Tibial nerve (tissue), 4 donors: ENCODE measurements at regions not wholly inside any gene's neighbourhood (a gene's known extent, or its start where the extent isn't known, plus 50 kb on each side); places are given as distances from the start of the nearest gene placed in this dataset.

Source experiments
- DNase-seq, 2 donors: peaks; one replicate each; pipeline ENCODE4 v3.0.0-alpha.2; 2019; ENCODE audit warnings: low spot score in 2 of 2
- H3K27ac ChIP-seq, 4 donors: fragments of 200-600 bp; sonication (generic) in 3 of 4; one replicate each; pipeline ENCODE4 v1.5.1; 2017 to 2019; ENCODE audit warnings: mild to moderate bottlenecking in 1 of 4
- H3K27me3 ChIP-seq, 2 donors: fragments of 200-600 bp; sonication (generic) in 1 of 2; one replicate each; pipeline versions ENCODE4 v1.5.1 to v1.6.0; 2017 to 2019
- H3K36me3 ChIP-seq, 3 donors: fragments of 200-600 bp; sonication (generic); one replicate each; pipeline ENCODE4 v1.5.1; 2018 to 2019
- H3K4me1 ChIP-seq, 4 donors: fragments of 200-600 bp; sonication (generic) in 3 of 4; one replicate each; pipeline ENCODE4 v1.5.1; 2017 to 2019
- H3K4me3 ChIP-seq, 4 donors: fragments of 200-600 bp; sonication (generic) in 3 of 4; one replicate each; pipeline ENCODE4 v1.5.1; 2017 to 2019; ENCODE audit warnings: mild to moderate bottlenecking in 1 of 4, moderate library complexity in 1 of 4
- H3K9me3 ChIP-seq, 4 donors: fragments of 200-600 bp; sonication (generic) in 3 of 4; one replicate each; pipeline ENCODE4 v1.5.1; 2017 to 2019
- EP300 ChIP-seq, 2 donors: sonication (generic); formaldehyde crosslinking; IDR thresholded peaks; one replicate each; pipeline ENCODE4 v1.6.1; 2017; ENCODE audit warnings: antibody characterized with exemption in 2 of 2, mild to moderate bottlenecking in 1 of 2
- POLR2A ChIP-seq, 2 donors: fragments of 450-650 bp; IDR thresholded peaks; one replicate each; pipeline ENCODE4 v1.6.1; 2017; ENCODE audit warnings: antibody characterized with exemption in 2 of 2, mild to moderate bottlenecking in 2 of 2, moderate library complexity in 2 of 2
- WGBS, 2 donors: methylation state at CpG; one replicate each; pipeline ENCODE4 v1.1.5; 2018; 5-methylcytosine and 5-hydroxymethylcytosine counted together
- TF ChIP-seq, protein P1 (sequence below), 5 experiments: fragments of 200-600 bp in 3 of 5; fragments of 450-650 bp in 2 of 5; sonication (generic) in 3 of 5; IDR thresholded peaks; one replicate each; pipeline ENCODE4 v1.5.1; 2016 to 2019; ENCODE audit warnings: antibody characterized with exemption in 5 of 5, mild to moderate bottlenecking in 3 of 5, moderate library complexity in 2 of 5

DNA sequence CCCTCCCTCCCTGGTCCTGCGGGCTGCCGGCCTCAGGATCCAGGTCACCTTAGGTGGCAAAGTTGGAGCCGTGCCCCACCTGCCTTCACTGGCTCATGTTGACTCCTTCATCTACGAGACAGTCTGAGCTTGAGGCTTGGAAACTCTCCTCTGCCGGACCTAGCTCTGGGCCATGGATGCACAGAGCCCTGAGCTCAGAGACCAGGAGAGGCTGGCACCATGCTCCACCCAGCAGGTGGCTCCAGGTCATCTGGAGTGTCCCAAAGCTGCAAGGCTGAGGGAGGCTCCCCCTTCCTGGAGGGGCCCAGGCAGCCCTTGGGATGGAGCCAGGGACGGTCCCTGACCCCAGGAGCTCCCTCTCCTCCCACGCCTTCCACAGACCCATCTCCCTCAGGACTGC is 81.3 kb downstream of the PDGFA start:
- Histone ChIP-seq H3K27ac (no peak overlapping the region), H3K36me3 (no peaks in the 10 kb centered on the region), H3K4me3 (no peak overlapping the region), H3K4me1 (no peaks in the 10 kb centered on the region), H3K9me3 (no peaks in the 10 kb centered on the region), H3K27me3 (no peaks in the 10 kb centered on the region)
- TF ChIP-seq, protein P1, sequence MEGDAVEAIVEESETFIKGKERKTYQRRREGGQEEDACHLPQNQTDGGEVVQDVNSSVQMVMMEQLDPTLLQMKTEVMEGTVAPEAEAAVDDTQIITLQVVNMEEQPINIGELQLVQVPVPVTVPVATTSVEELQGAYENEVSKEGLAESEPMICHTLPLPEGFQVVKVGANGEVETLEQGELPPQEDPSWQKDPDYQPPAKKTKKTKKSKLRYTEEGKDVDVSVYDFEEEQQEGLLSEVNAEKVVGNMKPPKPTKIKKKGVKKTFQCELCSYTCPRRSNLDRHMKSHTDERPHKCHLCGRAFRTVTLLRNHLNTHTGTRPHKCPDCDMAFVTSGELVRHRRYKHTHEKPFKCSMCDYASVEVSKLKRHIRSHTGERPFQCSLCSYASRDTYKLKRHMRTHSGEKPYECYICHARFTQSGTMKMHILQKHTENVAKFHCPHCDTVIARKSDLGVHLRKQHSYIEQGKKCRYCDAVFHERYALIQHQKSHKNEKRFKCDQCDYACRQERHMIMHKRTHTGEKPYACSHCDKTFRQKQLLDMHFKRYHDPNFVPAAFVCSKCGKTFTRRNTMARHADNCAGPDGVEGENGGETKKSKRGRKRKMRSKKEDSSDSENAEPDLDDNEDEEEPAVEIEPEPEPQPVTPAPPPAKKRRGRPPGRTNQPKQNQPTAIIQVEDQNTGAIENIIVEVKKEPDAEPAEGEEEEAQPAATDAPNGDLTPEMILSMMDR (IDR thresholded peaks at IDR 0.05): no peak
- no peak for DNase-seq
- WGBS, 2 donors: 85 to 93% methylated on average over 5 to 6 of the region's 7 CpGs

DNA sequence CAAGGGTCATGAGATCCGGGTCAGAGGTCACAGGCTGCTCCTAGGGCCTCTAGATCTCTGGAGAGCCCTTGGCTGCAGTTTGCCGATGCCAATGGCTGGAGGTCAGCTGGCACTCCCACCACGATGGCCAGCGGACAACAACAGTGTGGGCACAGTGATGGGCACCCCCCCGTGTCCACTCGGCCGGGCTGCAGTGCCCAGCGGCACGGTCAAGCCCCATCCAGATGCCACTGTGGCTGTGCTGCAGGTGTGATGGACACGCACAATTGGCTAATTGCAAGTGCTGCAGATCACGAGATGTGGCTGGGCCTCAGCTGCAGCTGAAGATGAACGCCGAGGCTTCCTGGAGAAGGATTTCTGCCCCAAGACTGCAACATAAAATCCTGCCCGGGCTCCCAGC is 80.7 kb downstream of the PDGFA start:
- no peak for DNase-seq
- Histone ChIP-seq H3K4me1 (no peaks in the 10 kb centered on the region), H3K9me3 (no peaks in the 10 kb centered on the region), H3K4me3 (no peak overlapping the region), H3K27me3 (no peaks in the 10 kb centered on the region), H3K36me3 (no peaks in the 10 kb centered on the region), H3K27ac (no peak overlapping the region)
- no peak for TF ChIP-seq POLR2A (IDR thresholded peaks at IDR 0.05)
- TF ChIP-seq, protein P1 (IDR thresholded peaks at IDR 0.05): no peak
- no peak for TF ChIP-seq EP300 (IDR thresholded peaks at IDR 0.05)
- WGBS, 2 donors: 79 to 88% methylated on average over 7 to 11 of the region's 14 CpGs

DNA sequence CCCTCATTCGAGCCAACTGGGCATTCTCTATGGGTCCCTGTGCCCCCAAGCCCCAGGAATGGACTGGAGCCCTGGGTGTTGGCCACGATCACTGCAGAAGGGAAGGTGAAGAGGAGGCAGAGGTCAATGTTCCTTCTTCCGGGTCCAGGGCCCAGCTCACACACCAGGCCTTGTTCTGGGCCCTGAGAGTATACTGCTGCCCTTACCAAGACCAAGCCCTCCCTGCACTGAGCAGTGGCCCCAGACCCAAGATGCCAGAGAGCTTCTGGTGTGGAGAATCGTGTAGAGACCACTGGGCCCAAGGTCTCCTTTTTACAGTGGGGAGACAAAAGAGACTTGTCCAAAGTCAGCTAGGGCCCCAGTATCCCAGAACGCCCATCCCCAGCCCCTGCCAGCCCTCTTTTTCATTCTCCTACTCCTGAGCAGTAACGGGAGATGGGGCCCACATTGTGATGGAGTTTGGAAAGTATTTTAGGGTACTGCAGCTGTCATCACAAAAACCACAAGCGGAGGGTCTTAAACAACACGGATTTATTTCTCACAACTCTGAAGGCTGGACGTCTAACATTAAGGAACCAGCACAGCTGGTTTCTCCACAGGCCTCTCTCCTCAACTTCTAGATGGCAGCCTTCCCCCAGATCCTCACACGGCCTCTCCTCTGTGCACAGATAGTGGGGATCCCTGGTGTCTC is 79.4 kb downstream of the PDGFA start:
- no peak for DNase-seq
- TF ChIP-seq, protein P1 (IDR thresholded peaks at IDR 0.05): no peak
- TF ChIP-seq EP300 (IDR thresholded peaks at IDR 0.05) (no peak), POLR2A (IDR thresholded peaks at IDR 0.05) (no peak)
- H3K27ac ChIP-seq: no peak overlapping the region
- H3K4me1 ChIP-seq: peaks cover 0 to 8% (median 0%) of the 10 kb centered on the region in 4 donors
- H3K9me3 ChIP-seq: no peaks in the 10 kb centered on the region
- H3K4me3 ChIP-seq: no peak overlapping the region
- H3K27me3 ChIP-seq: no peaks in the 10 kb centered on the region
- no peaks in the 10 kb centered on the region for H3K36me3 ChIP-seq
- WGBS, 2 donors: 89 to 91% methylated on average over 10 of the region's 10 CpGs

DNA sequence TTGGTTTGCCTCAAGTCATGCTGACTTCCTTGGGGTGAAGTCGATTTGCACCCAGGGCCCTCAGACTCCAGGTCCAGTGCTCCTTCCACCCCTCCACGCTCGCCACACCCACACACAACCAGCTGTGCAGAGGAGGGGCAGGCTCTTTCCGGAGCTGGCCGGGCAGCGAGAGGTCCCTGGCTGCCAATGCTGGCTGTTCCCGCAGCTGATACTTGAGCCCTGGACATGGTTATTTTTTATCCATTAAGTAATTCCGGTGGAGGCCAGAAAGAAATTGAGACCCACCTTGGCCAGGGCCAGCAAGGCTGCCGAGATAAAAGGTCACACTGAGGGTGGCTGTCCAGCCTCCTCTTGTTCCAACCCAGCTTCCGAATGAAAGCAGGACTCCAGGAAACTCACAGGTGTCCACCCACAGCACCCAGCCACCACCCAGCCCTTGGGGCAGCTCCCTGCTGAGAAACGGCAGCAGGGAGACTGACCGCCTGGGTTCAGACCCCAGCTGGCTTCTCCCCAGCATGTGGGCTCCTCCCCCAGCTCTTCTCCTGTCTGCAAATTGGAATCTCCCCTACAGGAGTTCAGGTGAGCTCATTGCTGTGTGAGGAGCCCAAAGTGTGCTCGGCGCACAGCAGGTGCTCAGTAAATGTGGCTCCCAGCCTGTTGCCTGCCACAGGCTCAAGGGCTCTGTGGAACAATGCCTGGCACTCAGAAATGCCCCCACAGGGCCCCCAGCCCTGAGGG is 77.8 kb downstream of the PDGFA start:
- H3K27ac ChIP-seq: no peak overlapping the region
- TF ChIP-seq POLR2A (IDR thresholded peaks at IDR 0.05) (no peak), EP300 (IDR thresholded peaks at IDR 0.05) (no peak)
- TF ChIP-seq, protein P1 (IDR thresholded peaks at IDR 0.05): no peak
- H3K4me3 ChIP-seq: no peak overlapping the region
- 82 to 89% methylated on average over 14 of the region's 14 CpGs for WGBS, 2 donors
- no peak for DNase-seq
- H3K27me3 ChIP-seq: no peaks in the 10 kb centered on the region
- H3K9me3 ChIP-seq: no peaks in the 10 kb centered on the region
- H3K4me1 ChIP-seq: peaks cover 0 to 13% (median 0%) of the 10 kb centered on the region in 4 donors
- no peaks in the 10 kb centered on the region for H3K36me3 ChIP-seq

DNA sequence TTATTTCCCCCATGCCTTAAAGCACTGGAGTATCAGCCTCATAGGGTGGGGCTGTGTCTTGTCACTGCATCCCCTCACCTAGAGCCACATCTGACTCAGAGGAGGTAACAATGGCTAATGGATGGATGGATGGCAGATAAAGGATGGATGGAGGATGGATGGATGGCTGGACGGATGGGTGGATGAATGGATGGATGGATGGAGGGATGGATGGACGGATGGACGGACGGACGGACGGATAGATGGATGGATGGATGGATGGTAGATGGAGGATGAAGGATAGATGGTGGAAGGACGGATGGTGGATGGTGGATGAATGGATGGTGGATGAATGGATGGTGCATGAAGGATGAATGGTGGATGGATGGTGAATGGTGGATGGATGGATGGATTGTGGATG is 77.2 kb downstream of the PDGFA start:
- WGBS, 2 donors: 88 to 94% methylated on average over 7 of the region's 7 CpGs

More for the DNA sequence above, 77.2 kb downstream of the PDGFA start:
- H3K36me3 ChIP-seq: no peaks in the 10 kb centered on the region
- H3K4me1 ChIP-seq: peaks cover 0 to 13% (median 0%) of the 10 kb centered on the region in 4 donors
- no peak overlapping the region for H3K27ac ChIP-seq
- DNase-seq: no peak
- no peaks in the 10 kb centered on the region for H3K27me3 ChIP-seq
- TF ChIP-seq, protein P1 (IDR thresholded peaks at IDR 0.05): no peak
- TF ChIP-seq POLR2A (IDR thresholded peaks at IDR 0.05) (no peak), EP300 (IDR thresholded peaks at IDR 0.05) (no peak)
- no peaks in the 10 kb centered on the region for H3K9me3 ChIP-seq
- no peak overlapping the region for H3K4me3 ChIP-seq
